Mesenteric fat pad (tissue), 1 donor: ENCODE measurements at regions not wholly inside any gene's neighbourhood (a gene's known extent, or its start where the extent isn't known, plus 50 kb on each side); places are given as distances from the start of the nearest gene placed in this dataset.
"Not testable (repeated sequence)": the region's sequence is repeated elsewhere in the genome, so short reads cannot be mapped to it uniquely, and the experiment has no call there.

Experiments
- DNase-seq: peaks from one replicate; pipeline ENCODE4 v3.0.0-alpha.2; 2020; ENCODE audit warnings: low spot score
- donor health status: DM: yes; HTN: yes; CAD: no.

- DNase-seq = no peak
Observed at GRCh38 chr21:35811191-35811806, 249.0 kb downstream of the SETD4 start.

GRCh38 chr21:35810431-35810970 lies 249.8 kb downstream of the SETD4 start:
- no peak for DNase-seq

- no peak for DNase-seq
Observed at GRCh38 chr21:35801391-35801790, 258.9 kb downstream of the SETD4 start.

- DNase-seq = not testable (repeated sequence)
Observed at GRCh38 chr21:35800796-35801385, 259.4 kb downstream of the SETD4 start.

DNA sequence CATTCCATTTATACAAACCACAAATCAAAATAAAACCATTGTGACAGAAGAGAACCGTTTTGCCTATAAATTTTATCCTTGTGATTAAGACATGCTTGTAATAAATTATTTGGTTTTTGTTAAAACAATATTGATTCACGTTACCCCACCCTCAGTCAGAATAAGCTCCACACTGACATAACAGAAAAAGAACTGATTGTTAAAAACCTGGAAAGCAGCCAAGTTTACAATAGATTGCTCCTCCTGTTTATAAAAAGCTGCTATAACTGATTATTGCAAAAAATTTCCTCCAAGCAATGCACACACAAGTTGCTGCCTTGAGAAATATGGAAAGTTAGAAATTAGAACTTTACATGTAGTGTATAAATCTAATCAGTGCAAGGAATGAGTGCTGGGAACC lies 263.5 kb downstream of the SETD4 start:
- no peak for DNase-seq

- not testable (repeated sequence) for DNase-seq
Observed at GRCh38 chr21:35794527-35794926, 265.8 kb downstream of the SETD4 start.

DNA sequence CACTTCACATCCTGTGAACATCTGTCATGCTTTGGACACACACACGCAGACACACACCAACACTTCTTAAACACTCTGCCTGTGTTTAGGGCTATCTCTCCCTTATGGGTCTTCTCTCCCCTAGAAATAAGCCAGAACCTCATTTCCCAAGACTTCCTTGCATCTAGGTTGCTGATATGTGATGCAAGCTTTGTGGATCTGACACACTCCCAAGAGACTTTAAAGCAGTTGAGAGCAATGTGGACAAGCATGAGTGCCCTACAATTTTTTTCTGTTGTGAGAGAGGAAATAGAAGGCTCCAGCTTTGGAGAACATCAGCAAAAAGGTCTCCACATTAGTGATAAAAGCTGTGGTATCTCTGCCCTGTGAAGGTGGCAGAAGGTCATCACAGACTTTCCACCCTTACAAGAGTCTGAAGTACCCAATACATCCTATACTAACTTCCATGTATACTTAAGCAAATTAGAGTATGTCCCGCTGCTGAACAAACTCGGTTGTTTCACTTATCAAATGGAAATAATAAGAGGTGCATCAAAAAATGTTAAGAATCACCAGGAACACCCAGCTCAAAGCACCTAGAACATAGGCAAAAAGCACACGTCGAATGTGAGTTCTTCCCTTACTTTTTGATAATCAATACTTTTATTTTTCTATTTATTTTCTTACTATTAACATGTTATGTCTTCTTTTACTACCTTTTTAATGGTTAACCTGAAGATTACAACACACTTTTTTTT lies 267.6 kb downstream of the SETD4 start:
- no peak for DNase-seq

DNA sequence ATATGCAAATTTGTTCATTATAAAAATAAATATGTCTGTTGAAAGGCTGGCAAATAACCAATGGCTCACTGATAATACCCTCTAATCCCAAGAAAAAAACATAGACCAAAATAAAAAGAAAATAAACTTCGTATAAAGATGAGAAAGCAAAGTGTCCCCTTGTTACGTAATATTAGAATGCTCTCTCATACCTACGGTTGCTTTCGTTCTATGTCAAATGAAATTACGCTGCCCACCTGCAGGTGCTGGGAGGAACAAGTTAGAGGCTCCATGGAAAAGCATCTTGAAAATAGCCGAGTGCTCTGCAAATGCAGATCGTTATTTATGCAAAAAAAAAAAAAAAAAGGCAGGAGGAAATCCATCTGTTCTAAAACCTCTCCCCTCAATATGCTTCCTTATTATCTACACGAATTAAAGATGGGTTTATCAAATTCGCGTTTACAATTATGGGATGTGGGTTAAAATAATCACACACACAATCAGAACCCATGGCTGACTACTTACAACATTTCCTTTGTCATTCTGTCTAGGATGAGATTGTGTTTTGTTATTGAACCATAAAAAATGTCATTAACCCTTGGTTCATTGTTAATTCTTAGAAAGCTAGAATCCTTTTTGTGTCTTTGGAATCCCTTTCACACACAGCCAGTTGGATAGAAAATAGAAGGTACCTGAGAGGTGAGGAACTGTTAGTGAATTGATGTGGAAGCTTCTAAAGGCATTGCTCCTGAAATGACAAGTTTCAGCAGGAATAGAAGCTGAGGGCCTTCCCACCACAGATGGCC lies 268.6 kb downstream of the SETD4 start:
- no peak for DNase-seq

DNA sequence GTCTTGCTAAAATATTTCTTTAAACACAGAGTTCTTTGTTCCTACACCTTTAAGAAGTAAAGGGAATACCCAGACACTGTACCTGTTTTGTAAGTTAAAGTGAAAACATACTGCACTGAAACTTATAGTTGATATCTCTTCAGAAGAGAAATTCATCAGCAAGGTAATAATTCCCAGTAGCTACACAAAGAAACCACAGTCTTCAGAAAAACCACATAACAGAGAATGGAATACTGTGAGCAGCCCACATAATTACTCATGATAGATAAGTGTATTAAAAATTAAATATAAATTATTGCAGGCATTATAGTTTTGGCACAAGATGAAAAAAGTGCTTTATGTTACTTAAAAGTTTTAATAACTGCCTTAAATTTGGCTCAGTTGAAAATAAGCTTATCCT lies 276.6 kb downstream of the SETD4 start:
- no peak for DNase-seq

- no peak for DNase-seq
Observed at GRCh38 chr21:35782667-35783066, 277.7 kb downstream of the SETD4 start.

DNA sequence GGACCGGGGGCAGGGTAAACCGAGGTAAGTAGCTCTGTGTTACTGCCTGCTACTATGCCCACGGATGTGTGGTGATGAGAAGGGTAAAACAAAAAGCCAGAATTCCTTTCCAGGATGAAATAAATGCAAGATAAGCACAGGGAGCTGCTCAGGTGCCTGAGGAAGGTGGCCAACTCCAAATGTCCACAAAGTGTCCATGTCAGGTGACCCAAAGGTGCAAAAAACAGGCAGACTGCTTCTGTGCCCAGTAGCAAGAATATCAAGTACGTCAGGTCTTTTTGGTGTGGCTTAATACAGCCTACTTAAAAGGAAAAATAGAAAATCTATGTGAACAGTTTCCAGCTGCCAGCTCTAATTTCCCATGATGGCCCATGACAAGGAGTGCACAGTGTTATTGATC lies 279.3 kb downstream of the SETD4 start:
- no peak for DNase-seq

DNA sequence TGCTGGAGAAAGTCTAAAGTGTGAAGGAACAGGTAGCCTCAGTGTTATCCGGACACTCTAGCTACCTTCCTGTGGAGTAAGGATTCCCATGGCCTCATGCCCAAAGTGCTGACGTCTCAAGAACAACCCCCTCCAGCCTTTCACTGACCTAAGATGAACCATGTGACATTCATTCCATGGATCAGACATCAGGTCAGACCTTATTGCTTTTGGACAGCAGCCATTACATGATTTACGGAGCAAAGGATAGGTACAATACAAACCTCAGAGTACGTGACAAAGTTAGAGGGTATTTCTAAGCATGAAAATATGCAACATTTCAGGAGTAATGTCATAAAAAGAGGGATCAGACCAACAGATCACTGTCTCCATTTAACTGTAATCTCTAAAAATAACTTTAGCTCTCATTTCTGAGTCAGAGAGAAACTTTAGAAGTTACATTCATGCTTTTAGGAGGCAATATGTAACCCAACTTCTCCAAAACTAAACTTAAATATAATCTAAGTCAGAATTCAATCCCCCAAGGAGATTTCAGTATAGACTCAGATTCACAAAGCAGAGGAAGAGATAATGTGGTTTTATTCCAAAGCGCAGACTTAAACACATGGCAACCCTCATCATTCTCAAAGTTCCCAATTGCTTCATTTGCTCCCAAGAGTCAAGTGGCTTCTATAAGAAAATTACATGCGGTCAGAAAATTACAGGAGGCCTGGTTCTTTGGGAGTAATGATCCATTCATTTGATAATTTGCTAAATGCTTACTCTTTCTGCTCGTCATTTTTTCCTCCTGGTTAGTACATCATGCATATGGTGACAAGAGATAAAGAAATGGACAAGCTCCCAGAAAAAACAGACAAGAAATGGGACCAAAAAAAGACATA lies 280.4 kb downstream of the SETD4 start:
- DNase-seq = no peak

DNA sequence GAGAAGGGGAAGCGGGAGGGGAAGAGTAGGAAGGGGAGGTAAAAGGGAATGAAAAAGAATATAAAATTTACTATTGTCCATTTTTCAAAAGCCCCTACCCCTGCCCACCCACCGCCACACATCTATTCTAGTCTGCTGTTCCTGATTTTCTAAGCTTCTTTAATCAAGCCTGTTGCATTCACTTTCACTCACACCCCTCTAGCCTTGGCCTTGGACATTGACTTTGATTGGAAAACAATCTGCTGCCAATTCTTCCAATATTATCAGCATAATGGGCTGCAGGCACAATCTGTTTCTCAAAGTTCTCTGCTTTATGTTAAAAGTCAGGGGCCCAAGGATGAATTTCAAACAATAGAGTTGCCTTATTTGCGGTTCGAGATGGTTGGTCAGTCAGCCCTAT lies 281.2 kb downstream of the SETD4 start:
- DNase-seq = no peak

GRCh38 chr21:35777081-35777480 lies 283.2 kb downstream of the SETD4 start:
- no peak for DNase-seq

DNA sequence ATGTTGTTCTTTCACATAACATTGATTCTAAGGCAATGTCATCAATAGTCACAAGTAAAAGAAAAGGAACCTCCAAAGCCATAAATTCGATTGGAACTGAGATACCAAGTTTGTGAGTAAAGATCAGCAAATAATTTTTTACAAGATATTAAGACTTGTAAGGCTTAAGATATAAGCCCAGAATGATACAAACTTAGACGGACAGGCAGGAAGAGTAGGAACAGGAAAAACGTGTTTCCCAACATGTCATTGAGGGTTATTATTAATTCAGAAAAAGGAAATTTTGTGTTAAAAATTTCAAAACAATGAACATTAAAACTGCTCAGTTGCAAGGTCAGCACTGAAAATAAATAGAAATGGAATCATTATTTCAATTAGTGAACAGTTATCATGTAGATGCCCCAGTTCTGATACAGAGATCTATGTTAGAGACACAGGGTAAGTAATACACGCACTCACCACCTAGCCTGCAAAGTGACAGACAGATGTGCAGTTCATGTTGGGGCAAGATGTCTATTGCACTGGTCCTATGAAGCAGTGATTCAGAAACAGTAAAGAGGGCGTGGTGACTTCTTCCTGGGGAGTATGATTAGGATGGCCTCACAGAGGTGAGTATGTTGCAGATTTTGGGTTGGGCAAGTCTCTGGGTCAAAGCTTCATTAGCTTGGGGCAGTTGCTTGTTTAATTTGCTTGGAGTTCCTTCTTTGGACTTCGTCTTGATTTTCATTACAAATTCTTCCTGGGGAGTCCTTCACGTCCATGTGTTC lies 284.4 kb downstream of the SETD4 start:
- DNase-seq = no peak

DNA sequence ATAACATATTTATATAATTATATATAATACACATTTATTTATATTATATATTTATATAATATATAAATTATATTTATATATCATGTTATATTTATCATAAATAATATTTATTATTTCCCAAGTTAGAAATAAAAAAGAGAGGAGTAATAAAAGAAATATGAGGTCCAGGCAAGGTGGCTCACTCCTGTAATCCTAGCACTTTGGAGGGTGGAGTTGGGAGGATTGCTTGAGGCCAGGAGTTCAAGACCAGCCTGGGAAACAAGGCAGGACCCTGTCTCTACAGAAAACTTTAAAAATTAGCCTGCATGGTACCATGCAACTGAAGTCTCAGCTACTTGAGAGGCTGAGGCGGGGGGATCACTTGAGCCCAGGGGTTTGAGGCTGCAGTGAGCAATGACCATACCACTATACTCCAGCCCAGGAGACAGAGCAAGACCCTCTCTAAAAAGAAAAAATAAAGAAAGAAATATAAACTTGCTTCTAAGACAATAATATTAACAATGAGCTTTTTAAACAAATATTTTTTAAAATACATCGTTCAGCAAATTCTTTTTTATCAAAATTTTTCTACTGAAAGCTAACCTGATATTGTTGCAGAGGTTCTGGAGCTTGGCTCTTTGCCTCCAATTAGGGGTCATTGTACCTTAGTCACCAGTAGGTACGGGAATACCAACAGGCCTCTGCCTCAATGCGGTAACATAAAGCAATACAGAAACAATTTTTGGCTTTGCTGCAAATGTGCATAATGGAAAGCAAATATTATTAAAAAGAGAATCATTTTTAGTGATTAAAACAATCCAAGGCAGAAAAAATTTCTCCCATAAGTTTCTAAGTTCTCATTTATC lies 290.0 kb downstream of the SETD4 start:
- no peak for DNase-seq

- DNase-seq = no peak
Observed at GRCh38 chr21:35768187-35768586, 292.1 kb downstream of the SETD4 start.

DNA sequence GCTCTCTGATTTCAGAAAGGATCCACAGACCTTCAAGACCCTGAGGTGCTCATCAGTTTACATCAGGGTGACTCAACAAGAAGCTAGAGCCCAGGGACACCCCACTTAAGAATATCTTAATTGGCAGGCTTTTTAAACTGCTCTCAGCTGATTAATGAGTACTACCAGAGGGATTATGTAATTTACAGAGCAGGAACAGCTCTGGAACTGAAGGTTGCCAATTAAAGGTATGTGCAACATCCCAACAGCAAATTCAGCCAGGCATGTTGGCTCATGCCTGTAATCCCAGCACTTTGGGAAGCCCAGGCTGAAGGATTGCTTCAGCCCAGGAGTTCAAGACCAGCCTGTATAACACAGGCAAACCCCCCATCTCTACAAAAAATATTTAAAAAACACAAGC lies 295.7 kb downstream of the SETD4 start:
- DNase-seq = no peak

GRCh38 chr21:35764077-35764476 lies 296.2 kb downstream of the SETD4 start:
- DNase-seq = no peak
